KMS-11 (cell line): ENCODE measurements at regions not wholly inside any gene's neighbourhood (a gene's known extent, or its start where the extent isn't known, plus 50 kb on each side); places are given as distances from the start of the nearest gene placed in this dataset.

ENCODE experiments used
- H2AFZ ChIP-seq: fragments of 200-600 bp; sonication (generic); 2 replicates; pipeline ENCODE4 v1.6.1; 2016; ENCODE audit warnings: antibody characterized with exemption, mixed run types, low read depth
- H3K27ac ChIP-seq: fragments of 200-600 bp; sonication (generic); 2 replicates; pipeline ENCODE4 v1.6.1; 2016; ENCODE audit warnings: mild to moderate bottlenecking, mixed run types
- H3K27me3 ChIP-seq: fragments of 200-600 bp; sonication (generic); 2 replicates; pipeline ENCODE4 v1.6.1; 2017; ENCODE audit warnings: mild to moderate bottlenecking, low read depth, mixed run types, moderate library complexity; ENCODE audit not compliant: insufficient read depth
- H3K36me3 ChIP-seq: fragments of 200-600 bp; sonication (generic); 2 replicates; pipeline ENCODE4 v1.6.1; 2017; ENCODE audit warnings: mild to moderate bottlenecking, mixed run types; ENCODE audit not compliant: insufficient read depth
- H3K4me1 ChIP-seq: fragments of 200-600 bp; sonication (generic); 2 replicates; pipeline ENCODE4 v1.6.1; 2016; ENCODE audit warnings: mild to moderate bottlenecking, low read depth, mixed run types; ENCODE audit not compliant: poor library complexity, severe bottlenecking
- H3K4me2 ChIP-seq: fragments of 200-600 bp; sonication (generic); 2 replicates; pipeline ENCODE4 v1.7.0; 2016; ENCODE audit warnings: mild to moderate bottlenecking, mixed run types
- H3K4me3 ChIP-seq: fragments of 200-600 bp; sonication (generic); IDR thresholded peaks from 2 replicates; pipeline ENCODE4 v1.6.1; 2017; ENCODE audit warnings: low read depth, low read length, mixed read lengths; ENCODE audit not compliant: insufficient read depth
- H3K79me2 ChIP-seq: fragments of 200-600 bp; sonication (generic); 2 replicates; pipeline ENCODE4 v1.6.1; 2016; ENCODE audit warnings: low read depth, mixed run types; ENCODE audit not compliant: insufficient read depth
- H3K9ac ChIP-seq: fragments of 200-600 bp; sonication (generic); 2 replicates; pipeline ENCODE4 v1.6.1; 2016; ENCODE audit warnings: mild to moderate bottlenecking, mixed run types
- H4K20me1 ChIP-seq: fragments of 200-600 bp; sonication (generic); 2 replicates; pipeline ENCODE4 v1.6.1; 2016; ENCODE audit warnings: mild to moderate bottlenecking, mixed run types; ENCODE audit not compliant: insufficient read depth
- TF ChIP-seq, protein P1 (sequence below): fragments of 200-600 bp; sonication (generic); conservative IDR thresholded peaks from 2 replicates; pipeline ENCODE4 v1.6.1; 2017; ENCODE audit warnings: low read depth, mild to moderate bottlenecking, antibody characterized with exemption, low read length, moderate library complexity, mixed read lengths

DNA sequence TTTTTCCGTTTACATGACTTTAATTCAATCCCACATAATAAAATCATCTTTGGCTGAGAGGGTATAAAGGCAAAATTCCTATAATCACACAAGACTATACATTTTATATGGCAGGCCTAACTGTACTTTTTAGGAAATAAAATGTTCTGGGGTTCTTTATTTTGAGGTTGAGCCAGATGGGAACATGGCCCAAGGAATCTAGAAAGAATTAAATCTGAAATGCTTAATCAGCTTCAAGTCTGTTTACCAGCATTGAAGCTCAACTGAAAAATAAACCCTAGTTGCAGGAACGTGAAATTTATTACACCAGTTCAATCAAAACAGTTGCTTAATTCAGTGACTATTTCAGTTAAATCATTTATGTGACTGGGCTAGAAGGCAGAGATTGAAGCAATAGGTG lies 191.0 kb upstream of the BTG1 start:
- Histone ChIP-seq H3K27me3 (no peaks in the 10 kb centered on the region), H3K27ac (no peak overlapping the region), H3K79me2 (no peaks in the 10 kb centered on the region), H2AFZ (no peak overlapping the region), H4K20me1 (no peaks in the 10 kb centered on the region), H3K36me3 (no peaks in the 10 kb centered on the region), H3K4me2 (no peak overlapping the region), H3K9ac (no peak overlapping the region), H3K4me1 (no peaks in the 10 kb centered on the region), H3K4me3 (no peak overlapping the region)
- TF ChIP-seq, protein P1, sequence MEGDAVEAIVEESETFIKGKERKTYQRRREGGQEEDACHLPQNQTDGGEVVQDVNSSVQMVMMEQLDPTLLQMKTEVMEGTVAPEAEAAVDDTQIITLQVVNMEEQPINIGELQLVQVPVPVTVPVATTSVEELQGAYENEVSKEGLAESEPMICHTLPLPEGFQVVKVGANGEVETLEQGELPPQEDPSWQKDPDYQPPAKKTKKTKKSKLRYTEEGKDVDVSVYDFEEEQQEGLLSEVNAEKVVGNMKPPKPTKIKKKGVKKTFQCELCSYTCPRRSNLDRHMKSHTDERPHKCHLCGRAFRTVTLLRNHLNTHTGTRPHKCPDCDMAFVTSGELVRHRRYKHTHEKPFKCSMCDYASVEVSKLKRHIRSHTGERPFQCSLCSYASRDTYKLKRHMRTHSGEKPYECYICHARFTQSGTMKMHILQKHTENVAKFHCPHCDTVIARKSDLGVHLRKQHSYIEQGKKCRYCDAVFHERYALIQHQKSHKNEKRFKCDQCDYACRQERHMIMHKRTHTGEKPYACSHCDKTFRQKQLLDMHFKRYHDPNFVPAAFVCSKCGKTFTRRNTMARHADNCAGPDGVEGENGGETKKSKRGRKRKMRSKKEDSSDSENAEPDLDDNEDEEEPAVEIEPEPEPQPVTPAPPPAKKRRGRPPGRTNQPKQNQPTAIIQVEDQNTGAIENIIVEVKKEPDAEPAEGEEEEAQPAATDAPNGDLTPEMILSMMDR: no peak

DNA sequence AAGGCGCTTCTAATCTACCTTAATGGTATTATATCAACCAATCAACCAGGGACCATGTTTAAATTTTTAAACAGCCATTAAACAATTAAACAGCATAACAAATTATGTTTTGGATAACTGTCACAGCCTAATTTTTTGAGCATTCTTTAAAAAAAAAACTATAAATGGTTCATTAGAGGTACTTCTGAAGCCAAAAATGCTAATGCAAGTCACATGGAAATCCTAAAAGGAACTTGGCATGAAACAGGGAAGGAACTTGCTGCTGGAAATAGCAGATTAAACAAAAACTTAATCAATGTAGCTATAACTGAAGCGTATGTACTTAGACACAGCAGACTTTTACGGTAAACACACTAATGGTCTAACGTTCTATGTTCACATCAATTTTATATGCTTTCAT lies 190.2 kb upstream of the BTG1 start:
- no peak overlapping the region for H2AFZ ChIP-seq
- H3K4me3 ChIP-seq: no peak overlapping the region
- TF ChIP-seq, protein P1: no peak
- H3K27me3 ChIP-seq: no peaks in the 10 kb centered on the region
- no peaks in the 10 kb centered on the region for H3K36me3 ChIP-seq
- H3K9ac ChIP-seq: no peak overlapping the region
- H4K20me1 ChIP-seq: no peaks in the 10 kb centered on the region
- no peak overlapping the region for H3K27ac ChIP-seq
- no peaks in the 10 kb centered on the region for H3K4me1 ChIP-seq
- H3K4me2 ChIP-seq: no peak overlapping the region
- H3K79me2 ChIP-seq: no peaks in the 10 kb centered on the region

DNA sequence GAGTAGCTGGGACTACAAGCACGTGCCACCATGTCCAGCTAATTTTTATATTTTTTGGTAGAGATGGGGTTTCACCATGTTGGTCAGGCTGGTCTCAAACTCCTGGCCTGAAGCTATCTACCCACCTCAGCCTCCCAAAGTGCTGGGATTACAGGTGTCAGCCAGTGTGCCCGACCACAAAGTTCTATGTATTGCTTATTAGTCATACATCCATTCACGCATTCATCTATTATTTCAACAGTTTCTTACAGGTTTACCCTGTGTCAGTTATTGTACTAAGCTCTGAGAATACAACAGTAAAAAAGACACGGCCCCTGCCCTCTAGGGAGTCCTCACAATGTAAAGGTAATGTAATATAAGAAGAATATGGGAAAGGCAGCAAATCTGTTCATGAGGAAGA lies 188.9 kb upstream of the BTG1 start:
- Histone ChIP-seq H3K4me1 (no peaks in the 10 kb centered on the region), H3K9ac (no peak overlapping the region), H3K4me2 (no peak overlapping the region), H3K27me3 (no peaks in the 10 kb centered on the region), H2AFZ (no peak overlapping the region), H4K20me1 (no peaks in the 10 kb centered on the region), H3K4me3 (no peak overlapping the region), H3K36me3 (no peaks in the 10 kb centered on the region), H3K27ac (no peak overlapping the region), H3K79me2 (no peaks in the 10 kb centered on the region)
- TF ChIP-seq, protein P1: no peak

DNA sequence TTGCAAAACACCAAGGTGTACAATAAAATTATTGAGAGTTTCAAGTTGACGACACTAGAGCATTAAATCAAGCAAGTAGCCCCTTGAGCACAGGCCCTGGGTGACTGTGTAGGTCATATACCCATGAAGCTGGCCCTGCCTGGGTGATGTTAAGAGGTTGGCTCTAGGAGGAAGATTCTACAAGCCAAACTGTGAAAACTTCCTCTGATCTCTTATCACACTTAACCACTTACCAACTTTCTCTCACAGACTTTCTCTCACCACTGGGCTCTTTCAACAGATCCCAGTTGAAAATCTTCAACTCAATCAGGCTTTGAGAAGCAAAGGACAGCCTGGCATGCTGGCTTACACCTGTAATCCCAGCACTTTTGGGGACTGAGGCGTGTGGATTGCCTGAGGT lies 186.9 kb upstream of the BTG1 start:
- no peaks in the 10 kb centered on the region for H3K4me1 ChIP-seq
- H3K27me3 ChIP-seq: no peaks in the 10 kb centered on the region
- TF ChIP-seq, protein P1: no peak
- H3K4me3 ChIP-seq: no peak overlapping the region
- no peak overlapping the region for H2AFZ ChIP-seq
- no peaks in the 10 kb centered on the region for H4K20me1 ChIP-seq
- H3K4me2 ChIP-seq: no peak overlapping the region
- no peaks in the 10 kb centered on the region for H3K36me3 ChIP-seq
- no peak overlapping the region for H3K27ac ChIP-seq
- H3K79me2 ChIP-seq: no peaks in the 10 kb centered on the region
- no peak overlapping the region for H3K9ac ChIP-seq

DNA sequence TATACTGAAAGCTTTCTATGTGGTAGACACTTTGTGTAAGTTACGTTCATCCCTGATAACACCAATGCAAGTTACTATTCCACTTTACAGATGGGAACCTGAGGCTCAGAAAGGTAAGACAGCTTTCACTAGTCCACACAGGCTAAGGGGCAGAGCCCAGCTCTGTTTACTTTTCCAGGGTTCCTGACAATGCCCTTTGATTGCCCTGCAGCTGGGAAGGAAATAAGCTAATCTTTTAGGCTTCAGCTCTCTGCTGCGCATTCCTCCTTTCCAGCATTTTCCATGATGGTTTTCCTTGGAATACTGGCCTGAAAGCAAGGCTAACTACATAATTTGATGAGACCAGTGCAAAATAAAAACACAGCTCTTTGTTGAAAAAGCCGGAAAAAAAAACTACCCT lies 185.7 kb upstream of the BTG1 start:
- H3K9ac ChIP-seq: no peak overlapping the region
- TF ChIP-seq, protein P1: no peak
- H3K4me2 ChIP-seq: no peak overlapping the region
- H2AFZ ChIP-seq: no peak overlapping the region
- no peaks in the 10 kb centered on the region for H4K20me1 ChIP-seq
- H3K27me3 ChIP-seq: no peaks in the 10 kb centered on the region
- H3K36me3 ChIP-seq: no peaks in the 10 kb centered on the region
- no peak overlapping the region for H3K4me3 ChIP-seq
- H3K79me2 ChIP-seq: no peaks in the 10 kb centered on the region
- H3K4me1 ChIP-seq: no peaks in the 10 kb centered on the region
- H3K27ac ChIP-seq: no peak overlapping the region
